Neural progenitor cell (in vitro differentiated cells): ENCODE measurements at regions not wholly inside any gene's neighbourhood (a gene's known extent, or its start where the extent isn't known, plus 50 kb on each side); places are given as distances from the start of the nearest gene placed in this dataset.

ENCODE experiments used
- DNase-seq: peaks from one replicate; pipeline ENCODE4 v3.0.0-alpha.2; 2016; ENCODE audit warnings: low spot score
- H2AFZ ChIP-seq: fragments of 200-600 bp; sonication (generic); replicated peaks from 2 replicates; pipeline ENCODE4 v1.6.1; 2016; ENCODE audit warnings: antibody characterized with exemption
- H3F3A ChIP-seq: fragments of 200-600 bp; sonication (generic); 2 replicates; pipeline ENCODE4 v1.6.1; 2016; ENCODE audit warnings: antibody characterized with exemption, low read depth
- H3K27ac ChIP-seq: fragments of 200-600 bp; sonication (generic); 2 replicates; pipeline ENCODE4 v1.5.1; 2016; ENCODE audit warnings: mild to moderate bottlenecking
- H3K27me3 ChIP-seq: fragments of 200-600 bp; sonication (generic); 2 replicates; pipeline ENCODE4 v1.6.1; 2016; ENCODE audit warnings: mild to moderate bottlenecking, moderate library complexity
- H3K36me3 ChIP-seq: fragments of 200-600 bp; sonication (generic); 2 replicates; pipeline ENCODE4 v1.5.1; 2016
- H3K4me1 ChIP-seq: fragments of 200-600 bp; sonication (generic); 2 replicates; pipeline ENCODE4 v1.6.1; 2016; ENCODE audit warnings: mixed run types
- H3K4me2 ChIP-seq: fragments of 200-600 bp; sonication (generic); 2 replicates; pipeline ENCODE4 v1.6.1; 2016
- H3K4me3 ChIP-seq: fragments of 200-600 bp; sonication (generic); 2 replicates; pipeline ENCODE4 v1.5.1; 2016
- H3K79me2 ChIP-seq: fragments of 200-600 bp; sonication (generic); 2 replicates; pipeline ENCODE4 v1.6.1; 2016; ENCODE audit warnings: low read depth
- H3K9ac ChIP-seq: fragments of 200-600 bp; sonication (generic); 2 replicates; pipeline ENCODE4 v1.6.1; 2016
- H3K9me3 ChIP-seq: fragments of 200-600 bp; sonication (generic); 2 replicates; pipeline ENCODE4 v1.5.1; 2016; ENCODE audit warnings: low read depth
- H4K20me1 ChIP-seq: fragments of 200-600 bp; sonication (generic); 2 replicates; pipeline ENCODE4 v1.6.1; 2016; ENCODE audit warnings: low read depth
- H3K27ac Mint-ChIP-seq: 3 replicates; pipeline ENCODE4 v1.8.0; 2021; ENCODE audit warnings: mixed read lengths
- H3K27me3 Mint-ChIP-seq: 2 replicates; pipeline ENCODE4 v1.8.0; 2022; ENCODE audit warnings: low read depth, mild to moderate bottlenecking, inconsistent platforms, moderate library complexity, mixed read lengths; ENCODE audit not compliant: insufficient read depth
- H3K36me3 Mint-ChIP-seq: 3 replicates; pipeline ENCODE4 v1.8.0; 2021; ENCODE audit warnings: mixed read lengths
- H3K4me1 Mint-ChIP-seq: 3 replicates; pipeline ENCODE4 v1.8.0; 2021; ENCODE audit warnings: mixed read lengths
- H3K4me3 Mint-ChIP-seq: 3 replicates; pipeline ENCODE4 v1.8.0; 2021; ENCODE audit warnings: mild to moderate bottlenecking, moderate library complexity, mixed read lengths
- H3K9me3 Mint-ChIP-seq: 3 replicates; pipeline ENCODE4 v1.8.0; 2020; ENCODE audit warnings: mixed read lengths
- CTCF ChIP-seq: fragments of 200-600 bp; sonication (generic); IDR thresholded peaks from 2 replicates; pipeline ENCODE4 v1.5.1; 2017; ENCODE audit warnings: antibody characterized with exemption, mild to moderate bottlenecking
- EZH2 ChIP-seq: fragments of 200-600 bp; sonication (generic); IDR thresholded peaks from 2 replicates; pipeline ENCODE4 v1.6.1; 2017; ENCODE audit warnings: antibody characterized with exemption, mild to moderate bottlenecking, moderate library complexity
- EZH2phosphoT487 ChIP-seq: fragments of 200-600 bp; sonication (generic); IDR thresholded peaks from 2 replicates; pipeline ENCODE4 v1.6.1; 2017; ENCODE audit warnings: antibody characterized with exemption

DNA sequence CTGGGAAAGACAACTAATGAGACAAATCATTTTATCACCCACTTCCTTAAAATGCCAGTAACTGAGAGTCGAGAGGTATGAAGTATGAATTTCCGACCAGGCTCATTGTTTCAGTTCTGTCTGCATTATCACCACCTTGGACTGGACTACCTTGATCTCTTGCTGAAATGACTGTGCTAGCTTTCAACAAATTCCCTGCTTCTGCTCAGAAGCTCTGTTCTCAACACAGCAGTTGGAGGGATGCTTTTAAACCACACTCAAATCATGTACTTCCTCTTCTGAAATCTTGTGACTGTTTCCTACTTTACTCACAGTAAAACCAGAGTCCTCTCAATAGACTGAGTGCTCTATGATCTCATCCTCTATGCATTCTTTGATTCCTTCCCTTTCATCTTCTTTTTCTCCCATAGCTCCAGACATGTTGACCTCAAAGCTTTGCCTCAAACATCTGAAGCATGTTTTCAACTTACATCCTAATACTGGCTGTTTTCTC, 195.8 kb downstream of the KCNJ2 start:
- Mint-ChIP-seq H3K27me3 (peaks cover 2% of the 10 kb centered on the region), H3K27ac (no peak overlapping the region), H3K4me1 (peaks cover 15% of the 10 kb centered on the region), H3K36me3 (no peaks in the 10 kb centered on the region), H3K4me3 (no peak overlapping the region), H3K9me3 (peaks cover 7% of the 10 kb centered on the region)
- no peaks in the 10 kb centered on the region for H3K36me3 ChIP-seq
- no peaks in the 10 kb centered on the region for H4K20me1 ChIP-seq
- peak overlapping the region; percentile 12 for H2AFZ ChIP-seq
- TF ChIP-seq EZH2 (no peak), CTCF (no peak), EZH2phosphoT487 (no peak)
- H3K9me3 ChIP-seq = no peaks in the 10 kb centered on the region
- peaks cover 7% of the 10 kb centered on the region for H3K4me1 ChIP-seq
- H3K4me3 ChIP-seq = no peak overlapping the region
- peaks cover 6% of the 10 kb centered on the region for H3F3A ChIP-seq
- no peak for DNase-seq
- H3K27me3 ChIP-seq = no peaks in the 10 kb centered on the region
- H3K9ac ChIP-seq = no peak overlapping the region
- no peak overlapping the region for H3K27ac ChIP-seq
- H3K4me2 ChIP-seq = no peak overlapping the region
- H3K79me2 ChIP-seq = no peaks in the 10 kb centered on the region

DNA sequence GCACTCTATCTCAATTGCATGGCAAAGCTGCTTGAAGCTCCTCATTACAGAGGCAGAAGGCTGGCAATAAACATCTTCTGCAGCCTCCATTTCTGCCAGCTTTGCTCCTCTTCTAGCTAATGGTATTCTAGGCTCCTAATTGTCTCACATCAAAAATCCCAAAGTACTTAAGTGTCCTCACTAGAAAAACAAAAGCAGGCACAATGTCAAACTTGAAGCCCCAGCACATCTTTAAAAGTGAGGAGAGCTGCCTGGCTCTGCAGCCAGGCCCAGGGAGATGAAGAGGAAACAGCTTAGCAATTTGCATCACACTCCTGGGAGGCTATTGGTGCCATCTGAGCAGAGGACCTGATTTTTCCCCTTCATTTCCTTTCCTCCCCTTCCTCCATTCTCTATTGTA, 197.1 kb downstream of the KCNJ2 start:
- Mint-ChIP-seq H3K4me1 (peaks cover 15% of the 10 kb centered on the region), H3K27ac (peak overlapping the region; percentile 17), H3K27me3 (peaks cover 2% of the 10 kb centered on the region), H3K4me3 (no peak overlapping the region), H3K9me3 (peaks cover under 1% of the 10 kb centered on the region), H3K36me3 (no peaks in the 10 kb centered on the region)
- Histone ChIP-seq H3K36me3 (no peaks in the 10 kb centered on the region), H3K9ac (no peak overlapping the region), H3K4me2 (no peak overlapping the region), H2AFZ (peak overlapping the region; percentile 70), H3K4me1 (peaks cover 7% of the 10 kb centered on the region), H3K27ac (peak overlapping the region; percentile 34), H3K27me3 (no peaks in the 10 kb centered on the region), H3F3A (peaks cover 6% of the 10 kb centered on the region), H4K20me1 (no peaks in the 10 kb centered on the region), H3K9me3 (no peaks in the 10 kb centered on the region), H3K4me3 (no peak overlapping the region), H3K79me2 (no peaks in the 10 kb centered on the region)
- no peak for DNase-seq
- no peak for TF ChIP-seq CTCF
- TF ChIP-seq EZH2 = no peak
- TF ChIP-seq EZH2phosphoT487 = no peak

DNA sequence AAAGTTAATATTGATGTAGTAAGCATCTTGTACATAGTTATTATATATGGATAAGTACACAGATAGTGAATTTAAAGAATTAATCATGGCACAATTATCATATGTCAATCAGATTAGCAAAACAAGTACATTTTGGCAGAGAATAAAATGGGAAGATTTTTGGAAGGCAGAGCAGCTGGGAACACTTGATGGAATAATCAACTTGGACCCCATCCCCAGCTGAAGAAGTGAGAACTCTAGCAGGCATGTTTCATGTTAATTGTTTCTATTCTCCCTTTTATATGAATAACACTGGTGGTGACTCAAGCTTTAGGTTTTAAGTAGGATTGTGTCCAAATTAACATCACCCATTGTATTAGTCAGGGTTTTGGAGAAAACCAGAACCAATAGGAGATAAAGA, 198.7 kb downstream of the KCNJ2 start:
- H3K36me3 ChIP-seq = no peaks in the 10 kb centered on the region
- no peak for DNase-seq
- no peaks in the 10 kb centered on the region for H3K9me3 ChIP-seq
- H3F3A ChIP-seq = peaks cover 6% of the 10 kb centered on the region
- no peak overlapping the region for H3K27ac ChIP-seq
- H3K4me2 ChIP-seq = no peak overlapping the region
- H3K4me3 ChIP-seq = no peak overlapping the region
- H3K27me3 Mint-ChIP-seq = no peaks in the 10 kb centered on the region
- TF ChIP-seq EZH2 (no peak), EZH2phosphoT487 (no peak), CTCF (no peak)
- no peak overlapping the region for H3K27ac Mint-ChIP-seq
- H3K27me3 ChIP-seq = no peaks in the 10 kb centered on the region
- H2AFZ ChIP-seq = no peak overlapping the region
- no peaks in the 10 kb centered on the region for H3K9me3 Mint-ChIP-seq
- no peaks in the 10 kb centered on the region for H4K20me1 ChIP-seq
- H3K4me1 Mint-ChIP-seq = peaks cover 15% of the 10 kb centered on the region
- peaks cover 7% of the 10 kb centered on the region for H3K4me1 ChIP-seq
- H3K9ac ChIP-seq = no peak overlapping the region
- no peak overlapping the region for H3K4me3 Mint-ChIP-seq
- H3K79me2 ChIP-seq = no peaks in the 10 kb centered on the region
- no peaks in the 10 kb centered on the region for H3K36me3 Mint-ChIP-seq
